ENCODE measurements at regions not wholly inside any gene's neighbourhood (a gene's known extent, or its start where the extent isn't known, plus 50 kb on each side); places are given as distances from the start of the nearest gene placed in this dataset.

DNA sequence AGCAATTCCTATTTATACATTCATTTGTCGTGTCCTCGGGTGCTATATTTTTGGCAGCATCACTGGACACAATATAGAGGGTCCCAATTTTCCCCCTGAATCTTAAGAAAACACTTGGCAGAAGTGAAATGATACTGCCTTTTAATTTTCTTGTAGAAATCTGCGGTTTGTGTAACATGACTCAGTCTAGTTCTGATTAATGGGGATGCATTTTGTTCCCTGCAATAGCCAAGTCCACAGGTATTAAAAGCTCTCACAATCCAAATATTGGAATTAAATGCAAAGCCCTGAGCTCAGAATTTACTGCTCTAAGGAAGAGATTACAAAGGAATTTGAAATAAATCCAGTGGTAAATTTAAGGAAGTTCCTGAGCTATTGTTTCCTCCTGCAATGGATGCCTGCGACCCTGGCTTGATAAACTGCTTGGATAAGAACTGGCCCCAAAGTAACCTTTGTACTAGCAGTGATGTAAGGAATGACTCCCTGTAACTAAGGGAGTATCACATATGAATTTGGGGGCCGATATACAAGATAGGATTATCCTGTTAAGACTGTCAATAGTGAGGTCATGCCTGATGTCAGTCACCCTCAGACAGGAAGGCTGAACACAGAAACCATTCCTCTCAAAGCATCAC lies 349.7 kb upstream of the C1orf87 start:
- Mint-ChIP-seq H3K9me3 (peaks cover 0 to 5% of the 10 kb centered on the region in 2 experiments; a peak in 1 of 5 replicates), H3K27ac (no peak overlapping the region)

More for the DNA sequence above, 349.7 kb upstream of the C1orf87 start:
- Histone ChIP-seq H3K18ac (ENCODE audit: insufficient read length, low read depth, low read length) (no peak overlapping the region), H2AFZ (ENCODE audit: low read length) (no peak overlapping the region), H3K4me1 (ENCODE audit: insufficient read depth, low read length) (no peaks in the 10 kb centered on the region), H3K14ac (ENCODE audit: insufficient read depth, low read length) (no peak overlapping the region), H3K23ac (ENCODE audit: insufficient read length, low read depth, low read length) (no peak overlapping the region), H3K79me1 (ENCODE audit: insufficient read depth, low read depth, low read length, poor library complexity, severe bottlenecking) (no peaks in the 10 kb centered on the region), H3K23me2 (ENCODE audit: insufficient read length, low read depth, low read length, poor library complexity, severe bottlenecking) (no peaks in the 10 kb centered on the region), H4K91ac (ENCODE audit: insufficient read length, low read depth, low read length) (no peak overlapping the region), H3T11ph (ENCODE audit: low read length) (no peak overlapping the region), H2BK5ac (ENCODE audit: insufficient read length, low read length) (no peak overlapping the region), H3K4me2 (ENCODE audit: insufficient read depth, insufficient read length, low read length) (no peak overlapping the region), H4K20me1 (ENCODE audit: control insufficient read depth, insufficient read depth, insufficient read length) (no peaks in the 10 kb centered on the region), H3K56ac (ENCODE audit: insufficient read length, low read depth, low read length) (no peak overlapping the region), H3K27me3 (ENCODE audit: insufficient read depth, low read length) (no peaks in the 10 kb centered on the region), H2BK120ac (ENCODE audit: low read depth, low read length, poor library complexity, severe bottlenecking) (no peak overlapping the region), H3K9me3 (ENCODE audit: control insufficient read depth, low read depth, low read length) (no peaks in the 10 kb centered on the region), H3K79me2 (ENCODE audit: insufficient read depth, low read length) (no peaks in the 10 kb centered on the region), H2AK5ac (ENCODE audit: insufficient read length, low read length) (no peak overlapping the region), H3K4ac (ENCODE audit: low read depth, low read length) (no peak overlapping the region), H2BK12ac (ENCODE audit: insufficient read length, low read depth, low read length) (no peak overlapping the region), H3K27ac (ENCODE audit: insufficient read length, low read depth, low read length) (no peak overlapping the region), H4K8ac (replicated peaks; ENCODE audit: insufficient read length, low read depth, low read length) (no peak overlapping the region), H2BK20ac (ENCODE audit: low read depth, low read length, poor library complexity, severe bottlenecking) (no peak overlapping the region), H3K9ac (ENCODE audit: extremely low read depth, insufficient read length, low read length) (no peak overlapping the region), H4K5ac (ENCODE audit: insufficient read length, low read depth, low read length) (no peak overlapping the region), H2BK15ac (ENCODE audit: low read depth, low read length) (no peak overlapping the region)
- DNase-seq = no peak
- no peak overlapping the region for H3K4me3 Mint-ChIP-seq
- H3K36me3 Mint-ChIP-seq (ENCODE audit: insufficient read depth in 1 of 3, low read depth in 3 of 3) = no peaks in the 10 kb centered on the region
- no CpG with 5 or more reads among the region's 5 CpGs for WGBS (ENCODE audit: extremely low coverage, insufficient read length, low lambda C conversion rate)
- no peaks in the 10 kb centered on the region for H3K4me1 Mint-ChIP-seq
- TF ChIP-seq, protein P1, sequence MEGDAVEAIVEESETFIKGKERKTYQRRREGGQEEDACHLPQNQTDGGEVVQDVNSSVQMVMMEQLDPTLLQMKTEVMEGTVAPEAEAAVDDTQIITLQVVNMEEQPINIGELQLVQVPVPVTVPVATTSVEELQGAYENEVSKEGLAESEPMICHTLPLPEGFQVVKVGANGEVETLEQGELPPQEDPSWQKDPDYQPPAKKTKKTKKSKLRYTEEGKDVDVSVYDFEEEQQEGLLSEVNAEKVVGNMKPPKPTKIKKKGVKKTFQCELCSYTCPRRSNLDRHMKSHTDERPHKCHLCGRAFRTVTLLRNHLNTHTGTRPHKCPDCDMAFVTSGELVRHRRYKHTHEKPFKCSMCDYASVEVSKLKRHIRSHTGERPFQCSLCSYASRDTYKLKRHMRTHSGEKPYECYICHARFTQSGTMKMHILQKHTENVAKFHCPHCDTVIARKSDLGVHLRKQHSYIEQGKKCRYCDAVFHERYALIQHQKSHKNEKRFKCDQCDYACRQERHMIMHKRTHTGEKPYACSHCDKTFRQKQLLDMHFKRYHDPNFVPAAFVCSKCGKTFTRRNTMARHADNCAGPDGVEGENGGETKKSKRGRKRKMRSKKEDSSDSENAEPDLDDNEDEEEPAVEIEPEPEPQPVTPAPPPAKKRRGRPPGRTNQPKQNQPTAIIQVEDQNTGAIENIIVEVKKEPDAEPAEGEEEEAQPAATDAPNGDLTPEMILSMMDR (conservative IDR thresholded peaks at IDR 0.05) = no peak
- H3K27me3 Mint-ChIP-seq (ENCODE audit: low read depth) = no peaks in the 10 kb centered on the region
